IMR-90 (cell line): ENCODE measurements at regions not wholly inside any gene's neighbourhood (a gene's known extent, or its start where the extent isn't known, plus 50 kb on each side); places are given as distances from the start of the nearest gene placed in this dataset.

ENCODE experiments used
- BHLHE40 ChIP-seq: fragments of 150-350 bp; IDR thresholded peaks from 2 replicates; pipeline ENCODE4 v1.6.1; 2016; ENCODE audit warnings: mild to moderate bottlenecking, low read depth, low read length
- CEBPB ChIP-seq: IDR thresholded peaks from 2 replicates; pipeline ENCODE4 v1.6.1; 2012; ENCODE audit warnings: low read depth, low read length, improper control_type of control experiment
- CTCF ChIP-seq: conservative IDR thresholded peaks from 2 replicates; pipeline ENCODE4 v1.5.1; 2012; ENCODE audit warnings: mild to moderate bottlenecking, low read depth, low read length, improper control_type of control experiment
- ELK1 ChIP-seq: fragments of 150-350 bp; IDR thresholded peaks from 2 replicates; pipeline ENCODE4 v1.6.1; 2016; ENCODE audit warnings: low read depth, mild to moderate bottlenecking, low read length, moderate library complexity, borderline replicate concordance
- MAFK ChIP-seq: IDR thresholded peaks from 2 replicates; pipeline ENCODE4 v1.6.1; 2012; ENCODE audit warnings: low read depth, low read length, improper control_type of control experiment
- MAZ ChIP-seq: IDR thresholded peaks from 2 replicates; pipeline ENCODE4 v1.6.1; 2012; ENCODE audit warnings: low read depth, mild to moderate bottlenecking, low read length, improper control_type of control experiment, moderate library complexity, borderline replicate concordance
- MXI1 ChIP-seq: IDR thresholded peaks from 2 replicates; pipeline ENCODE4 v1.6.1; 2012; ENCODE audit warnings: low read depth, mild to moderate bottlenecking, low read length, moderate library complexity, borderline replicate concordance
- POLR2A ChIP-seq: IDR thresholded peaks from 2 replicates; pipeline ENCODE4 v1.6.1; 2012; ENCODE audit warnings: mild to moderate bottlenecking, low read depth, low read length
- RAD21 ChIP-seq: IDR thresholded peaks from 2 replicates; pipeline ENCODE4 v1.6.1; 2012; ENCODE audit warnings: low read length, improper control_type of control experiment
- RCOR1 ChIP-seq: IDR thresholded peaks from 2 replicates; pipeline ENCODE4 v1.6.1; 2012; ENCODE audit warnings: mild to moderate bottlenecking, low read length, improper control_type of control experiment; ENCODE audit not compliant: insufficient replicate concordance
- RFX5 ChIP-seq: IDR thresholded peaks from 2 replicates; pipeline ENCODE4 v1.8.0; 2012; ENCODE audit warnings: low read depth, mild to moderate bottlenecking, low read length, moderate library complexity
- SMC3 ChIP-seq: fragments of 150-350 bp; IDR thresholded peaks from 2 replicates; pipeline ENCODE4 v1.6.1; 2016; ENCODE audit warnings: low read depth, mild to moderate bottlenecking, antibody characterized with exemption, low read length, moderate library complexity
- USF2 ChIP-seq: fragments of 150-350 bp; IDR thresholded peaks from 2 replicates; pipeline ENCODE4 v1.6.1; 2017; ENCODE audit warnings: mild to moderate bottlenecking, antibody characterized with exemption, low read length, low read depth

- no peak for TF ChIP-seq CTCF
- TF ChIP-seq POLR2A = no peak
- no peak for TF ChIP-seq RAD21
- no peak for TF ChIP-seq MXI1
- TF ChIP-seq RCOR1 = no peak
- no peak for TF ChIP-seq MAZ
- no peak for TF ChIP-seq ELK1
- no peak for TF ChIP-seq MAFK
- TF ChIP-seq RFX5 = no peak
- no peak for TF ChIP-seq CEBPB
- no peak for TF ChIP-seq USF2
- TF ChIP-seq SMC3 = no peak
- TF ChIP-seq BHLHE40 = no peak
These were observed 119.1 kb upstream of the XYLT1 start for GRCh38 chr16:17589898-17590297.
